ENCODE measurements at regions not wholly inside any gene's neighbourhood (a gene's known extent, or its start where the extent isn't known, plus 50 kb on each side); places are given as distances from the start of the nearest gene placed in this dataset.
"Not testable (repeated sequence)": the region's sequence is repeated elsewhere in the genome, so short reads cannot be mapped to it uniquely, and the experiment has no call there.

- DNase-seq: not testable (repeated sequence)
Observed at GRCh38 chrX:107296184-107296583, 89.8 kb downstream of the DNAAF6 start.

- DNase-seq: no peak
Observed at GRCh38 chrX:107298276-107298675, 91.9 kb downstream of the DNAAF6 start.

GRCh38 chrX:107301253-107301652 is 94.8 kb downstream of the DNAAF6 start:
- no peak for DNase-seq

GRCh38 chrX:107304141-107304540 is 97.7 kb downstream of the DNAAF6 start:
- no peak for DNase-seq

- DNase-seq: no peak
Observed at GRCh38 chrX:107323786-107324492, 117.5 kb downstream of the DNAAF6 start.

- peak; percentile 11 for DNase-seq
Observed at GRCh38 chrX:107324493-107325310, 118.3 kb downstream of the DNAAF6 start.

- no peak for DNase-seq
Observed at GRCh38 chrX:107325467-107325866, 119.1 kb downstream of the DNAAF6 start.

GRCh38 chrX:107348051-107348450 is 101.4 kb upstream of the FRMPD3 start:
- DNase-seq: no peak

GRCh38 chrX:107348990-107349389 is 100.5 kb upstream of the FRMPD3 start:
- DNase-seq: no peak

GRCh38 chrX:107355533-107355932 is 93.9 kb upstream of the FRMPD3 start:
- no peak for DNase-seq

- no peak for DNase-seq
Observed at GRCh38 chrX:107360788-107361360, 88.6 kb upstream of the FRMPD3 start.

GRCh38 chrX:107370185-107370584 is 79.3 kb upstream of the FRMPD3 start:
- DNase-seq: not testable (repeated sequence)

- no peak for DNase-seq
Observed at GRCh38 chrX:107374132-107374531, 75.3 kb upstream of the FRMPD3 start.

- DNase-seq: no peak
Observed at GRCh38 chrX:107374831-107375230, 74.6 kb upstream of the FRMPD3 start.

- DNase-seq: not testable (repeated sequence)
Observed at GRCh38 chrX:107376186-107376585, 73.3 kb upstream of the FRMPD3 start.

- no peak for DNase-seq
Observed at GRCh38 chrX:107384397-107385105, 64.9 kb upstream of the FRMPD3 start.

GRCh38 chrX:107389726-107390125 is 59.7 kb upstream of the FRMPD3 start:
- no peak for DNase-seq

GRCh38 chrX:107393656-107394055 is 55.8 kb upstream of the FRMPD3 start:
- DNase-seq: not testable (repeated sequence)

GRCh38 chrX:107396235-107396634 is 53.2 kb upstream of the FRMPD3 start:
- no peak for DNase-seq

GRCh38 chrX:107396783-107397182 is 52.7 kb upstream of the FRMPD3 start:
- no peak for DNase-seq

GRCh38 chrX:107398115-107398514 is 51.3 kb upstream of the FRMPD3 start:
- DNase-seq: no peak
